A673 (cell line): ENCODE measurements at regions not wholly inside any gene's neighbourhood (a gene's known extent, or its start where the extent isn't known, plus 50 kb on each side); places are given as distances from the start of the nearest gene placed in this dataset.

Experiments
- BruUV-seq: library from RNA; stranded (reverse); fragments of 400-500 nt; replicated peaks from 2 replicates; lab custom pipeline; 2021; lab: Mats Ljungman, UMichigan
- CTCF ChIA-PET: fragments of 300-600 bp; sonication (Branson Sonifier 250); formaldehyde crosslinking; loops from one replicate; lab custom pipeline; 2022; ENCODE audit warnings: antibody characterized with exemption; lab: Charles Lee
- POLR2A ChIA-PET: fragments of 300-600 bp; sonication (Branson Sonifier 250); formaldehyde crosslinking; loops from one replicate; lab custom pipeline; 2022; ENCODE audit warnings: antibody characterized with exemption; ENCODE audit not compliant: low non-redundant PET; lab: Charles Lee
- DNase-seq: peaks from one replicate; pipeline ENCODE4 v3.0.0-alpha.2; 2015; ENCODE audit warnings: low spot score
- H3K27ac ChIP-seq: fragments of 200-600 bp; sonication (generic); 2 replicates; pipeline ENCODE4 v1.5.1; 2016; ENCODE audit warnings: mixed run types, low read depth, mild to moderate bottlenecking, mixed read lengths, antibody characterized with exemption, low read length; ENCODE audit not compliant: poor library complexity, severe bottlenecking
- H3K27me3 ChIP-seq: fragments of 200-600 bp; sonication (generic); replicated peaks from 2 replicates; pipeline ENCODE4 v1.6.1; 2017; ENCODE audit warnings: mixed run types, low read depth, mild to moderate bottlenecking, mixed read lengths, antibody characterized with exemption, low read length; ENCODE audit not compliant: insufficient read depth, poor library complexity
- H3K36me3 ChIP-seq: fragments of 200-600 bp; sonication (generic); 2 replicates; pipeline ENCODE4 v1.6.1; 2016; ENCODE audit warnings: mixed run types, mild to moderate bottlenecking, mixed read lengths, antibody characterized with exemption, low read length; ENCODE audit not compliant: insufficient read depth, poor library complexity, severe bottlenecking
- H3K4me1 ChIP-seq: fragments of 200-600 bp; sonication (generic); 2 replicates; pipeline ENCODE4 v1.6.1; 2017; ENCODE audit warnings: mixed run types, mild to moderate bottlenecking, mixed read lengths, antibody characterized with exemption, low read length; ENCODE audit not compliant: insufficient read depth, poor library complexity, severe bottlenecking
- H3K4me3 ChIP-seq: fragments of 200-600 bp; sonication (generic); 2 replicates; pipeline ENCODE4 v1.5.1; 2016; ENCODE audit warnings: low read depth, mixed run types, mild to moderate bottlenecking, mixed read lengths, low read length; ENCODE audit not compliant: poor library complexity, severe bottlenecking
- H3K9me3 ChIP-seq: fragments of 200-600 bp; sonication (generic); 2 replicates; pipeline ENCODE4 v1.6.1; 2016; ENCODE audit warnings: mixed run types, low read depth, mild to moderate bottlenecking, mixed read lengths, antibody characterized with exemption, low read length; ENCODE audit not compliant: poor library complexity, severe bottlenecking
- CTCF ChIP-seq: fragments of 300-800, 200-600 bp; sonication (generic); conservative IDR thresholded peaks from 2 replicates; pipeline ENCODE4 v1.5.1; 2017; ENCODE audit warnings: low read depth, mild to moderate bottlenecking, antibody characterized with exemption, low read length, moderate library complexity, mixed read lengths
- EZH2 ChIP-seq: fragments of 200-600 bp; sonication (generic); IDR thresholded peaks from 2 replicates; pipeline ENCODE4 v1.6.1; 2017; ENCODE audit warnings: borderline replicate concordance, low read depth, mild to moderate bottlenecking, mixed read lengths, antibody characterized with exemption, low read length; ENCODE audit not compliant: poor library complexity, severe bottlenecking
- intact Hi-C: fragments of 100-400 bp; cut with micrococcal nuclease; formaldehyde crosslinking; loops from one replicate; pipeline ENCODE4 v1.10.0; 2022; ENCODE audit not compliant: unreplicated experiment

GRCh38 chr9:124108216-124108615 lies 96.6 kb downstream of the LHX2 start:
- no peaks in the 10 kb centered on the region for H3K9me3 ChIP-seq
- ChIA-PET POLR2A (no interaction called here), CTCF (interaction anchor here (0.7 kb wide), 1 partner anchor 509 kb away, joined by 6 read pairs; no protein-coding TSS in a partner anchor)
- no peaks in the 10 kb centered on the region for H3K36me3 ChIP-seq
- no peak overlapping the region for H3K4me3 ChIP-seq
- H3K27me3 ChIP-seq = peaks cover 14% of the 10 kb centered on the region
- no peaks in the 10 kb centered on the region for H3K4me1 ChIP-seq
- no TSS peak for BruUV-seq
- TF ChIP-seq EZH2 (no peak), CTCF (no peak)
- no peak for DNase-seq
- intact Hi-C loops = no loop called here
- H3K27ac ChIP-seq = no peak overlapping the region

DNA sequence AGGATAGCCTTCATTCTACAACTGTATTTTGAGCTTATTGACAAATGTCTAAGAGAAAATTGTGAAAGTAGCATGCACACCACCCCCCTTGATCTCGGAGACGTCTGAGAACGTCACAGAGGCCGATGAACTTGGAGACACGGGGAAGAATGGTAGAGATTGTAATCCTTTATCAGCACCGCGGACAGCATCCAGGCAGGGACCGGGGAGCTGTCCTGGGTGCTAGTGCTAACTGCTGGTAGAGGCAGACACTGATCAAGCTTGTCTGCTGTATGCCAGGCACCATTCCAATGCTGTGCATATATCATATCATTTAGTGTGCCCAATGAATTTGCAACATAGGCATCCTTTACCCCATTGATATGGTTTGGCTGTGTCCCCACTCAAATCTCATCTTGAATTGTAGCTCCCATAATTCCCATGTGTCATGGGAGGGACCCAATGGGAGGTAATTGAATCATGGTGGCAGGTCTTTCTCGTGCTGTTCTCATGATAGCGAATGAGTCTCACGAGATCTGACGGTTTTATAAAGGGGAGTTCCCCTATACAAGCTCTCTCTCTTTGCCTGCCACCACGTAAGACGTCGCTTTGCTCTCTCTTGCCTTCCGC lies 98.8 kb downstream of the LHX2 start:
- intact Hi-C loops = no loop called here
- no peaks in the 10 kb centered on the region for H3K4me1 ChIP-seq
- ChIA-PET CTCF (no interaction called here), POLR2A (no interaction called here)
- DNase-seq = peak; percentile 75
- H3K9me3 ChIP-seq = no peaks in the 10 kb centered on the region
- H3K36me3 ChIP-seq = no peaks in the 10 kb centered on the region
- TF ChIP-seq CTCF (no peak), EZH2 (no peak)
- BruUV-seq = no TSS peak
- H3K4me3 ChIP-seq = no peak overlapping the region
- peaks cover 14% of the 10 kb centered on the region for H3K27me3 ChIP-seq
- H3K27ac ChIP-seq = no peak overlapping the region

- no peaks in the 10 kb centered on the region for H3K27me3 ChIP-seq
- H3K4me1 ChIP-seq = no peaks in the 10 kb centered on the region
- H3K9me3 ChIP-seq = no peaks in the 10 kb centered on the region
- intact Hi-C loops = no loop called here
- no peak for TF ChIP-seq EZH2
- no peak for TF ChIP-seq CTCF
- no peak overlapping the region for H3K4me3 ChIP-seq
- no peaks in the 10 kb centered on the region for H3K36me3 ChIP-seq
- no peak for DNase-seq
- no TSS peak for BruUV-seq
- ChIA-PET CTCF (no interaction called here), POLR2A (no interaction called here)
- H3K27ac ChIP-seq = no peak overlapping the region
These were observed 105.3 kb downstream of the LHX2 start for GRCh38 chr9:124116683-124117363.
